ENCODE measurements at regions not wholly inside any gene's neighbourhood (a gene's known extent, or its start where the extent isn't known, plus 50 kb on each side); places are given as distances from the start of the nearest gene placed in this dataset.

- no peak for TF ChIP-seq POLR2AphosphoS5 (IDR thresholded peaks at IDR 0.05; ENCODE audit: low read depth, low read length)
- TF ChIP-seq SIN3A (IDR thresholded peaks at IDR 0.05; ENCODE audit: borderline replicate concordance, insufficient read depth, low read length) = no peak
- TF ChIP-seq FOXP2 (optimal IDR thresholded peaks at IDR 0.05; ENCODE audit: borderline replicate concordance, extremely low read depth, extremely low read length, insufficient read depth) = no peak
- TF ChIP-seq, protein P1, sequence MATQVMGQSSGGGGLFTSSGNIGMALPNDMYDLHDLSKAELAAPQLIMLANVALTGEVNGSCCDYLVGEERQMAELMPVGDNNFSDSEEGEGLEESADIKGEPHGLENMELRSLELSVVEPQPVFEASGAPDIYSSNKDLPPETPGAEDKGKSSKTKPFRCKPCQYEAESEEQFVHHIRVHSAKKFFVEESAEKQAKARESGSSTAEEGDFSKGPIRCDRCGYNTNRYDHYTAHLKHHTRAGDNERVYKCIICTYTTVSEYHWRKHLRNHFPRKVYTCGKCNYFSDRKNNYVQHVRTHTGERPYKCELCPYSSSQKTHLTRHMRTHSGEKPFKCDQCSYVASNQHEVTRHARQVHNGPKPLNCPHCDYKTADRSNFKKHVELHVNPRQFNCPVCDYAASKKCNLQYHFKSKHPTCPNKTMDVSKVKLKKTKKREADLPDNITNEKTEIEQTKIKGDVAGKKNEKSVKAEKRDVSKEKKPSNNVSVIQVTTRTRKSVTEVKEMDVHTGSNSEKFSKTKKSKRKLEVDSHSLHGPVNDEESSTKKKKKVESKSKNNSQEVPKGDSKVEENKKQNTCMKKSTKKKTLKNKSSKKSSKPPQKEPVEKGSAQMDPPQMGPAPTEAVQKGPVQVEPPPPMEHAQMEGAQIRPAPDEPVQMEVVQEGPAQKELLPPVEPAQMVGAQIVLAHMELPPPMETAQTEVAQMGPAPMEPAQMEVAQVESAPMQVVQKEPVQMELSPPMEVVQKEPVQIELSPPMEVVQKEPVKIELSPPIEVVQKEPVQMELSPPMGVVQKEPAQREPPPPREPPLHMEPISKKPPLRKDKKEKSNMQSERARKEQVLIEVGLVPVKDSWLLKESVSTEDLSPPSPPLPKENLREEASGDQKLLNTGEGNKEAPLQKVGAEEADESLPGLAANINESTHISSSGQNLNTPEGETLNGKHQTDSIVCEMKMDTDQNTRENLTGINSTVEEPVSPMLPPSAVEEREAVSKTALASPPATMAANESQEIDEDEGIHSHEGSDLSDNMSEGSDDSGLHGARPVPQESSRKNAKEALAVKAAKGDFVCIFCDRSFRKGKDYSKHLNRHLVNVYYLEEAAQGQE (IDR thresholded peaks at IDR 0.05; ENCODE audit: insufficient read depth in 1 of 2, low read depth in 2 of 2, low read length in 2 of 2) = no peak
- no peak for TF ChIP-seq TAF1 (IDR thresholded peaks at IDR 0.05; ENCODE audit: borderline replicate concordance, insufficient read depth, low read length)
These were observed 131.1 kb downstream of the TMEM114 start for GRCh38 chr16:8459085-8459733.

Data from PFSK-1 (cell line).